ENCODE measurements at regions not wholly inside any gene's neighbourhood (a gene's known extent, or its start where the extent isn't known, plus 50 kb on each side); places are given as distances from the start of the nearest gene placed in this dataset.

GRCh38 chr4:107500551-107500950 lies 219.5 kb downstream of the PAPSS1 start:
- TF ChIP-seq CTCF (IDR thresholded peaks at IDR 0.05) (no peak), POLR2AphosphoS5 (IDR thresholded peaks at IDR 0.05; ENCODE audit: insufficient read depth in 1 of 2, low read depth in 1 of 2) (no peak)
